ENCODE measurements at regions not wholly inside any gene's neighbourhood (a gene's known extent, or its start where the extent isn't known, plus 50 kb on each side); places are given as distances from the start of the nearest gene placed in this dataset.

GRCh38 chr2:104163611-104164130 is 690.2 kb upstream of the POU3F3 start:
- Histone ChIP-seq H3K4me1 (ENCODE audit: insufficient read depth, low read length) (no peaks in the 10 kb centered on the region), H3K4me3 (ENCODE audit: low read depth in 1 of 2, low read length in 2 of 2) (no peak overlapping the region), H3K9ac (ENCODE audit: low read length) (no peak overlapping the region), H3K27ac (ENCODE audit: low read depth, low read length) (no peak overlapping the region), H3K9me3 (ENCODE audit: low read length) (no peaks in the 10 kb centered on the region), H3K27me3 (ENCODE audit: control insufficient read depth in 1 of 2, insufficient read depth in 2 of 2, low read length in 2 of 2) (no peaks in the 10 kb centered on the region), H3K36me3 (ENCODE audit: insufficient read depth, low read length) (no peaks in the 10 kb centered on the region)

GRCh38 chr2:104164721-104165252 is 689.1 kb upstream of the POU3F3 start:
- Histone ChIP-seq H3K27me3 (ENCODE audit: control insufficient read depth in 1 of 2, insufficient read depth in 2 of 2, low read length in 2 of 2) (no peaks in the 10 kb centered on the region), H3K9me3 (ENCODE audit: low read length) (no peaks in the 10 kb centered on the region), H3K9ac (ENCODE audit: low read length) (no peak overlapping the region), H3K4me1 (ENCODE audit: insufficient read depth, low read length) (no peaks in the 10 kb centered on the region), H3K27ac (ENCODE audit: low read depth, low read length) (no peak overlapping the region), H3K36me3 (ENCODE audit: insufficient read depth, low read length) (no peaks in the 10 kb centered on the region), H3K4me3 (ENCODE audit: low read depth in 1 of 2, low read length in 2 of 2) (no peak overlapping the region)

- Histone ChIP-seq H3K27ac (ENCODE audit: low read depth, low read length) (no peak overlapping the region), H3K9ac (ENCODE audit: low read length) (no peak overlapping the region), H3K27me3 (ENCODE audit: control insufficient read depth in 1 of 2, insufficient read depth in 2 of 2, low read length in 2 of 2) (no peaks in the 10 kb centered on the region), H3K4me3 (ENCODE audit: low read depth in 1 of 2, low read length in 2 of 2) (no peak overlapping the region), H3K4me1 (ENCODE audit: insufficient read depth, low read length) (no peaks in the 10 kb centered on the region), H3K36me3 (ENCODE audit: insufficient read depth, low read length) (no peaks in the 10 kb centered on the region), H3K9me3 (ENCODE audit: low read length) (no peaks in the 10 kb centered on the region)
Measured at GRCh38 chr2:104177179-104177578, 676.7 kb upstream of the POU3F3 start.

- Histone ChIP-seq H3K4me3 (ENCODE audit: low read depth in 1 of 2, low read length in 2 of 2) (no peak overlapping the region), H3K27me3 (ENCODE audit: control insufficient read depth in 1 of 2, insufficient read depth in 2 of 2, low read length in 2 of 2) (no peaks in the 10 kb centered on the region), H3K36me3 (ENCODE audit: insufficient read depth, low read length) (no peaks in the 10 kb centered on the region), H3K4me1 (ENCODE audit: insufficient read depth, low read length) (no peaks in the 10 kb centered on the region), H3K9ac (ENCODE audit: low read length) (no peak overlapping the region), H3K27ac (ENCODE audit: low read depth, low read length) (no peak overlapping the region), H3K9me3 (ENCODE audit: low read length) (no peaks in the 10 kb centered on the region)
Measured at GRCh38 chr2:104179644-104180043, 674.3 kb upstream of the POU3F3 start.

- no peaks in the 10 kb centered on the region for H3K4me1 ChIP-seq (ENCODE audit: insufficient read depth, low read length)
- H3K36me3 ChIP-seq (ENCODE audit: insufficient read depth, low read length): no peaks in the 10 kb centered on the region
Measured at GRCh38 chr2:104200533-104201168, 653.3 kb upstream of the POU3F3 start.

GRCh38 chr2:104213758-104214157 is 640.2 kb upstream of the POU3F3 start:
- H3K27ac ChIP-seq (ENCODE audit: low read depth, low read length): no peak overlapping the region
- H3K27me3 ChIP-seq (ENCODE audit: control insufficient read depth in 1 of 2, insufficient read depth in 2 of 2, low read length in 2 of 2): no peaks in the 10 kb centered on the region
- H3K36me3 ChIP-seq (ENCODE audit: insufficient read depth, low read length): no peaks in the 10 kb centered on the region
- H3K4me3 ChIP-seq (ENCODE audit: low read depth in 1 of 2, low read length in 2 of 2): no peak overlapping the region
- no peaks in the 10 kb centered on the region for H3K4me1 ChIP-seq (ENCODE audit: insufficient read depth, low read length)
- no peaks in the 10 kb centered on the region for H3K9me3 ChIP-seq (ENCODE audit: low read length)
- no peak overlapping the region for H3K9ac ChIP-seq (ENCODE audit: low read length)

More at GRCh38 chr2:104200533-104201168, 653.3 kb upstream of the POU3F3 start:
- Histone ChIP-seq H3K9me3 (ENCODE audit: low read length) (no peaks in the 10 kb centered on the region), H3K27me3 (ENCODE audit: control insufficient read depth in 1 of 2, insufficient read depth in 2 of 2, low read length in 2 of 2) (no peaks in the 10 kb centered on the region), H3K4me3 (ENCODE audit: low read depth in 1 of 2, low read length in 2 of 2) (no peak overlapping the region), H3K9ac (ENCODE audit: low read length) (no peak overlapping the region), H3K27ac (ENCODE audit: low read depth, low read length) (no peak overlapping the region)

GRCh38 chr2:104215269-104216161 is 638.4 kb upstream of the POU3F3 start:
- Histone ChIP-seq H3K4me1 (ENCODE audit: insufficient read depth, low read length) (no peaks in the 10 kb centered on the region), H3K4me3 (ENCODE audit: low read depth in 1 of 2, low read length in 2 of 2) (no peak overlapping the region), H3K9me3 (ENCODE audit: low read length) (no peaks in the 10 kb centered on the region), H3K27ac (ENCODE audit: low read depth, low read length) (no peak overlapping the region), H3K27me3 (ENCODE audit: control insufficient read depth in 1 of 2, insufficient read depth in 2 of 2, low read length in 2 of 2) (no peaks in the 10 kb centered on the region), H3K36me3 (ENCODE audit: insufficient read depth, low read length) (no peaks in the 10 kb centered on the region), H3K9ac (ENCODE audit: low read length) (no peak overlapping the region)

- no peaks in the 10 kb centered on the region for H3K36me3 ChIP-seq (ENCODE audit: insufficient read depth, low read length)
- no peaks in the 10 kb centered on the region for H3K9me3 ChIP-seq (ENCODE audit: low read length)
- H3K9ac ChIP-seq (ENCODE audit: low read length): no peak overlapping the region
- no peak overlapping the region for H3K4me3 ChIP-seq (ENCODE audit: low read depth in 1 of 2, low read length in 2 of 2)
- no peaks in the 10 kb centered on the region for H3K4me1 ChIP-seq (ENCODE audit: insufficient read depth, low read length)
- no peak overlapping the region for H3K27ac ChIP-seq (ENCODE audit: low read depth, low read length)
- no peaks in the 10 kb centered on the region for H3K27me3 ChIP-seq (ENCODE audit: control insufficient read depth in 1 of 2, insufficient read depth in 2 of 2, low read length in 2 of 2)
Measured at GRCh38 chr2:104233591-104233990, 620.3 kb upstream of the POU3F3 start.

- H3K4me3 ChIP-seq (ENCODE audit: low read depth in 1 of 2, low read length in 2 of 2): no peak overlapping the region
- no peaks in the 10 kb centered on the region for H3K36me3 ChIP-seq (ENCODE audit: insufficient read depth, low read length)
- no peaks in the 10 kb centered on the region for H3K4me1 ChIP-seq (ENCODE audit: insufficient read depth, low read length)
- no peak overlapping the region for H3K9ac ChIP-seq (ENCODE audit: low read length)
- H3K27ac ChIP-seq (ENCODE audit: low read depth, low read length): no peak overlapping the region
- no peaks in the 10 kb centered on the region for H3K27me3 ChIP-seq (ENCODE audit: control insufficient read depth in 1 of 2, insufficient read depth in 2 of 2, low read length in 2 of 2)
- no peaks in the 10 kb centered on the region for H3K9me3 ChIP-seq (ENCODE audit: low read length)
Measured at GRCh38 chr2:104236491-104236890, 617.4 kb upstream of the POU3F3 start.

- H3K36me3 ChIP-seq (ENCODE audit: insufficient read depth, low read length): no peaks in the 10 kb centered on the region
- H3K27me3 ChIP-seq (ENCODE audit: control insufficient read depth in 1 of 2, insufficient read depth in 2 of 2, low read length in 2 of 2): no peaks in the 10 kb centered on the region
- H3K27ac ChIP-seq (ENCODE audit: low read depth, low read length): no peak overlapping the region
- no peak overlapping the region for H3K4me3 ChIP-seq (ENCODE audit: low read depth in 1 of 2, low read length in 2 of 2)
- no peak overlapping the region for H3K9ac ChIP-seq (ENCODE audit: low read length)
- no peaks in the 10 kb centered on the region for H3K9me3 ChIP-seq (ENCODE audit: low read length)
- H3K4me1 ChIP-seq (ENCODE audit: insufficient read depth, low read length): no peaks in the 10 kb centered on the region
Measured at GRCh38 chr2:104240984-104241383, 612.9 kb upstream of the POU3F3 start.

- no peak overlapping the region for H3K9ac ChIP-seq (ENCODE audit: low read length)
Measured at GRCh38 chr2:104249629-104250028, 604.3 kb upstream of the POU3F3 start.

More at GRCh38 chr2:104249629-104250028, 604.3 kb upstream of the POU3F3 start:
- no peaks in the 10 kb centered on the region for H3K4me1 ChIP-seq (ENCODE audit: insufficient read depth, low read length)
- no peak overlapping the region for H3K27ac ChIP-seq (ENCODE audit: low read depth, low read length)
- no peaks in the 10 kb centered on the region for H3K27me3 ChIP-seq (ENCODE audit: control insufficient read depth in 1 of 2, insufficient read depth in 2 of 2, low read length in 2 of 2)
- no peak overlapping the region for H3K4me3 ChIP-seq (ENCODE audit: low read depth in 1 of 2, low read length in 2 of 2)
- H3K36me3 ChIP-seq (ENCODE audit: insufficient read depth, low read length): no peaks in the 10 kb centered on the region
- H3K9me3 ChIP-seq (ENCODE audit: low read length): no peaks in the 10 kb centered on the region
